NCI-H226 (cell line): ENCODE measurements at regions not wholly inside any gene's neighbourhood (a gene's known extent, or its start where the extent isn't known, plus 50 kb on each side); places are given as distances from the start of the nearest gene placed in this dataset.

ENCODE experiments used
- DNase-seq: peaks from one replicate; pipeline ENCODE4 v3.0.0-alpha.2; 2015

DNA sequence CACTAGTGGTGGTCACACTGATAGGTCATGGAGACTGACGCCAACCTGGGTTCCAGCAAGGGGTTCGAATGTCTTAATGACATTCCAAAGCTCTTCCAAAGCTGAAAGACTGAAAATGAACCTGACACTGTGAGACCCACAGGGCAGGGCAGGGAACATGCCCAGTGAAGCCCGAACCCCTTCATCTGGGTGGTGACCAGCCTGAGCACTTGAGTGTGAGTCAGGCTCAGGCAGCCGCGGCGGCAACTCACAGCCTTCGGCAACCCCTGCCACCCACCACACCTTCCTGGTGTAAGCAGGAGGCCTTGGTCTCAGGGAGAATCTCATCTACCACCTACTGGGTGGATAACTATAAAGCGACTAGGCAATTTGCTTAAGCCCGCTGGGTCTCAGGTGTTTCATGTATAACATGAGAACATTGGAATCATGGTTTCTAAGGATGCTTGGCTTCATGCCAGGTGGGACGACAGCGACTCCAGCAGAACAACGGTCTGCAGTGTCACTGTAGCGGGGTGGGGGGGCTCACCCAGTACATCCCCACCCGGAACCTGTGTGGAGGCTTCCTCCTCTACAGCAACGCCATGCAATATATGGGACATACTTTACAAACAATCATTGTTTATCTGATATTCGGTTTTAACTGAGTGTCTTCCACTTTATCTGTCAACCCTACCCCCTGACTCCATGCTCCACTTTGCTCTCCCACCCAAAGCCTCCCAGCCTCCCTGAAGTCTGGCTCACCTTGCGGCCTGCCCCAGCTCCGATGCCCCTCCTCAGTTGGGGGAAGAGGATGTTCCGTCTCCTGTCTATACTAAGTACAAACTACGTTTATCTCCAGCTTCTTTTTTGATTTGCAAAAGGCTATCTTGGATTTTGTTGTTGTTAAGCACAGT is 125.0 kb upstream of the MEF2A start:
- no peak for DNase-seq

DNA sequence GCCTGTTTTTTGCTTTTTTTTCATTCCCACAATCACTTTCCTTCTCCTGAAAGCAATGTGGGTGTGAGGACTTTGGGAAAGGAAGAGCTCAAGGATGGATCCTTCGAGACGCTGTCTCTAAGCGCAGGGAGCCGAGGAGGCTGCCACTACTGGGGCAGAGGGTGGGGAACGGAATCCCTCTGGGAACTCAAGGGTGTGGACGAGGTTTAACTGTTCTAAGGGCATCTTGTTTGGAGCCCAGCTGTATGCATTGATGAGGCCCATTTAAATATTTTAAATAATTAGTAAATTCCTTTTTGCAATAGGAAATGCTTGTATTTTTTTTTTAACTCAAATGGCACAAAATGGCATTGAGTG is 124.4 kb upstream of the MEF2A start:
- DNase-seq: no peak

DNA sequence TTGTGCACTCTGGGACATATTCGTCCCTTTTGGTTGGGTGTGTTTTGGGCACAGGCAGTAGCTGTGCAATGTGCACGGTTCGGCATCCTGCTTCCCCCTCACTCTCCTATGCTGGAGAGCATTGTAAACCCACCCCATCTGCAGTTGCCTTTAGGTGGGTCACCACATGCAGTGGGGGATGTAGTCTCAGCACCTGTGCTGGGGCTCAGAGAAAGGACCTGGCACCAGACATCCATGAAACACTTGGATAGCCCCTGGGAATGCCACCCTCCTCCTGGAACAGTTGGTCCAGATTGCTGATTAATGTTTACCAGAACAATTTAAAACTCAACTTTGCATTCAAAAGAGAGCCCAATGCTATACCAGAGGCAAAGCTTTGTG is 123.9 kb upstream of the MEF2A start:
- DNase-seq: no peak

DNA sequence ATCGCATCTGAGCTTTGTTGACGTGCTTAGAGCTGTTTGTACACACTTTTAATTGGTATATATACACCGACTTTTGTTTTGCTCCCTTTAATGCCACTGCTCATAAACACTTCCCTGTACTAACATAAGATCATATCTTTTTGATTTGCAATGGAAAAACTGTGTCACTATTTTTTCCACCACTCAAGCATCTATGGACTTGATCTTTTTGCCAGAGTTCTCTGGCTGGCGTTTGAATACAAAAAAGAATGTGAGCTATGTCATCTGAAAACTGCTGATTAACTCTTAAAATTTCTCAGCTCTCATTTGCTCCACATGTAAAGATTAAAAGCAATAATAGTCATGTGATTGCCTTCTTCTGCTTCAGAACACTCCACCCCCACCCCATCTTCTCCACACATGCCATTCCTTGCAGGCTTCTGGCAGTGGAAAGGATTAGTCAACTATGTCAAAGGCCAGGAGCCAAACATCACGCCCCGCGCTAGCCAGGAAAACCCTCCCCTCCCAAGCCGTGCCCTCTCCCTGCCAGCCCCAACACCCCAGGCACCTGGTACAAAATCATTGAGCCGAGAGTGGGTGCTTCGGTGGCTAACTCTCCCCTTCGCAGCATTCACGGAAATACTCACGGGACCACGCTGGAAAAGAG is 123.4 kb upstream of the MEF2A start:
- DNase-seq: peak; percentile 87

DNA sequence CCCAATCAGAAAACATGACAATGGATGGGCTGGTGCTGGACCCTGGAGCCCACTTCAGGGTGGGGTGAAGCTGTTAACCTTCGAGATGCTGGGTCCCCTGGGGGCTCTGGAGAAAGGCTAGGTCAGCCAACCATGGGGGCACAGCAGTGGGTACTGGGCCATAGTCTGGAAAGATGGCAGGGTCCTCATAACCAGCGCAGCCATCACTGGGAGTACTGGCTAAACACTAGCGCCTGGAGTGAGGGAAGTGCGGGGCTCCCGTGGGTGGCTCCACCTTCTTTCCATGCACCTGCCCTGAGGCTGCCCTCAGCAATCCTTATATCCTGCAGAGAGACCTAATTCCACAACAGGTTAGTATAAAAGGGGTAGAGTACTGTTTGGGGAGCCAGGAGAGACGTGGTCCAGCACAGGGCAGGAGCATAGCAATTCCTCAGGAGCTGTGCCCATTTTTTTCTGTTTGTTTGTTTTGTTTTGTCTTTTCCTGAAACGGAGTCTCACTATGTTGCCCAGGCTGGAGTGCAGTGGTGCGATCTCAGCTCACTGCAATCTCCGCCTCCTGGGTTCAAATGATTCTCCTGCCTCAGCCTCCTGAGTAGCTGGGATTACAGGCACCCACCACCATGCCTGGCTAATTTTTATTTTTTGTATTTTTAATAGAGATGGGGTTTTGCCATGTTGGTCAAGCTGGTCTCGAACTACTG is 122.6 kb upstream of the MEF2A start:
- no peak for DNase-seq

DNA sequence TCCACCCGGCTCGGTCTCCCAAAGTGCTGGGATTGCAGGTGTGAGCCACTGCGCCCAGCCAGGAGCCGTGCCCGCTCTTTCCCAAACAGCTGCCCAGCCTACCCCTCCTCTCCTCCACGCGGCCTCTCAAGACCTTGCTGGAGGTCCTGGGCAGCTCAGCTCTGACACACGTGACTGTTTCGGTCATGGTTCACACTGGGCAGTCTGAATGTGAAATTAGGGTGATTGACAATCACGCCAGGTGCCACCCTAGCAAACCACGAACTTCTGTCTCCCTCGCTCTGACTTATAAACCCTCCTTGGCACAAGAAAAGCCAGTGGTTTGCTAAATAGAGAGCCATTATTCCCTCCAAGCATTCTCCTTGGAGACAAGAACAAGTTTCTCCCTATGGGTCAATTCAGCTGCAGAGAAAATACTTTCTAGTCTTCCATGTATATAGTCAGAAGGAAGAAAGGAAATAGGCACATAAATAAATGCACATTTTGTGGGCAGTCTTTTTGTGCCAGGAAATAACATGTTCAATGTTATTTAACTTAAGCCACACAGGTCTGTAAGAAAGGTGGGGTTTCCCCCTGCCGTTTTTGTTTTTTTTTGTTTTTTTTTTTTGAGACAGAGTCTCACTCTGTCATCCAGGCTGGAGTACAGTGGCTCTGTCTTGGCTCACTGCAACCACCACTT is 121.9 kb upstream of the MEF2A start:
- DNase-seq: no peak

DNA sequence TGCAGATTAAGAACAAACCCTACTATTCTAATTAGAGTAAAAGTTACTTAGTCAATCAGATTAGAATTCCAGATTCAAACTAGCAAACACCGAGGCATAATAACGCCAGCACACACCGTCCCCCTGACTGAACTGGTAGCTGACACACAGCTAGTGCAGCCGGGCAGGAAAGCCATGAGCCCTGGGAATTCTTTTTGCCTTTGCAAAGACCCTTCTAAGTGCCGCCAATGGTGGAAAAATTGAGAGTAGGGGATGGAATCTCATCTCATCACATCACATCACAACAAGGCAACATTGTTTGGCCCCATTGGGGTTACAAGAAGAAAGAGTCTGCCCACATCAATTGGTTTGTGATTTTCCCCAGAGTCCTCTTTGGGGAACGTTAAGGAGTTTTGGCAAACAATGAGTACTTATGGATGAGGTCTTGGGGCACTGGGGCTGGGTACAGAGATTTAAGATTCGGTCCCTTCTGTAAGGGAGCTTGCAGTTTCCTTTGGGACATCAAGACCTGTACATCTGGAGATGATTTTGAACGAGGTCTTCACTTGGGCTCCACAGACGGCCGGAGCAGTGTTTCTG is 120.4 kb upstream of the MEF2A start:
- no peak for DNase-seq

DNA sequence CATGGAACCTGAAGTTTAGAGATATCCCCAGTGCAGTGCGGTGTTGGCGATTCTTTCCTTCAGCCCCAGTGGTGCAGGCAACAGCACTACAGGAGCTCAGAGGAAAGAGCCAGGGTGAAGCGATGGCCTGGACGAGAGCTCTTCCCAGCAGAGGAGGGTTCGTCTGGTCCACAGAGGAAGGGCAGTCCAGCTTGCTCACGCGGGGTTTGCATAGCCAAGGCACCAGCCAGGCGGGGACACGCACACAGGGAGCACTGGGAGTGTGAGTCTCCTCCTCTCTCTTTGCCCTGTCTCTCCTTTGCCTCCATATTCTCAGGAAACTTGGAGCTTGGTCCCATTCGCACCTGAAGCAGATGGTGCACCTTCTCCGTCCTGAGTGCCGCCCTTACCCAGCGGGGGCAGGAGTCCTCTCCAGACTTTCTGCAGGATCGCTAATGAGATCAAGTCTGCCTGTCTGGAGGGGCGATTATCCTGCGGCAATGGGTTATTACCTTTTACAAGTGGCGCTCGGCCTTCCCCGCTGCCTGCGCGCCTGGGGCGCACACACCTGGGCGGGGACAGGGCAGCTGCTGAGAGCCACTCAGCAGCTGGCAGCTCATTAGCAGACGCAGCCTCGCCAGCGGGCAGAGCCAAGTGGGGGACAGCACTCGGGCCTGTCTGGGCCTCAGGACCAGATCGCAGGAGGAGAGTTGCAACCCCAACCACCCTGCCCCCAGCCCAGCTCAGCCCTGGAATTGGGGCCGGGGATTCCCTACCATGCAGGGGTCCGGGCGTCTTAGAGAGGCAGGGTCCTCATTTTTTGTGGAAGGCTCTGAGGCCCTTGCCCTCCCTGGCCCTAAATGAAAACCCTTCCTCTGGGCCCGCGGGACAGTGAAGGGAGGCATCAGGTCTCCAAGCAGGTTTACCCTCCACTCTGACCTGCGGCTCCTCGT is 119.0 kb upstream of the MEF2A start:
- DNase-seq: no peak

DNA sequence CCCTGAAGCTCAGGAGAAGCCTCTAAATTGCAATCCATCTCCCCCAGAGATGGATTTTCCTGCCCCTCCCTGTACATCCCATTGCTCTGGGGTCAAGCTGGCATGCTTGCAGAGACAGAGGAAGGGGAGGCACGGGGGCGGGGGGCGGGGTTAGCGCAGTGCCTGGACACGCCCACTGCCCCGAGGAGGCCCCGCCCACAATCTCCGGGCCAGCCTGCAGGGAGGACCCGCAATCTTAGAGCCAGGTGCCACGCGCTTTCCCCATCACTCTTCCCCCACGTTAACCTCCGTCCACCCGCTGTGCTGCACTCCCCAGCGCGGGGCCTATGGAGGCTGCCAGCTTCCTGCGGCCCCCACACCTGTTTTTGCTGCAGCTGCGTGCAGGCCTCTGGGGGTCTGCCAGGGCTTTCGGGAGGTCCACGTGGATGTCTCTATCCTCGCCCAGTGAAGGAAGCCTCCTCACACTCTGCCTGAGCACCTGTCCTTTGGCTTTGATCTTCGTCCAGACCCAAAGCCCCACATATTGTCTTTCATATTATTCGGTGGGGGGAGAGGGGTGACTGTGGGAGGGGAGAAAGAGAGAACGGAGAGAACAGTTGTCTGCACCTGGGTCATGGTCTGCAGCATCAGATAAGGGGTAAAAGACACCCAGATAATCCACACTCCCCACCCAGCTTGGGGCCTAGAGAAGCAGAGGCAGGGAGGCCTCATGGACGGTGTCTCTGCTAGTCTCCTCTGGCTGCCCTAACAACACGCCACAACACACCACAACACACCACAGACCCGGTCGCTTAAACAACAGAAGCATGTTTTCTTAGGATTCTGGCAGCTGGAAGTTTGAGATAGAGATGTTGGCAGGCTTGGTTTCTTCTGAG is 118.0 kb upstream of the MEF2A start:
- no peak for DNase-seq

DNA sequence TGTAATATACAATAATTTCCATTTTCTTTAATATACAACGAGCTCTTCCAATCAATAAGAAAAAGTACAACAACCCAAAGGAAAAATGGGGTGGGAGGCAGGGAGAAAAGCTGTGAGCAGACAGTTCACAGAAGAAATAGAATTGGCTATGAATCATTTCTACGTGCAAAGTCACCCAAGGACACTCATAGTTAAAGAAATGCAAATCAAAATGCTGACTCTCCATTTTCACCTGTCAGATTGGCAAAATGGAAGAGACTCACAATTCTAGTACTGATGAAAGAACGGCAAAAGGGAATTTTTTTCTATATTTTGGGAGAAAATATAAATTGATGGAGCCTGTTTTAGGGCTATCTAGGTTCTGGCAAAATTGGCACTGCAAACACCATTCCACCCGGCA is 116.3 kb upstream of the MEF2A start:
- DNase-seq: no peak

DNA sequence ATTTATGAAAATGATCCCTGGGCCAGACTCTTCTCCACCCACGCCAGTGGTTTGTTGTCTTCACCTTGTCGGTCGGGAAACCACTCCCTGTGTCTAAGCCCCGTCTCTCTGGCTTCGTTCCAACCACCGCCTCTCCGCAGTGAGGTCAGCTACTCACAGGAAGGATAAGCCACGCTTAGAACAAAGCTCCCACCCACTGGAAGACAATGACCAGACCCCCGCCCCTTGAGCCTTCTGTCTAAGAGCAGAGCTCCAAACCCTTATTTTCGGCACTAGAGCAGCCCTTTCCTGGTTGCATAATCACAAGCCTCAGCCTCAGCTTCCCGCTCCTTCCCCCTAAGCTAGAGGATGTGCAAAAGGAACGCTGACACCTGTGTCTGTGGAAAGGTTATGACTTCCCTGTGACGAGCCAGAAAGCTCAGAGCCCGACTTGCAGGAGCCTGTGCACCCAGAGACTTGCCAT is 114.9 kb upstream of the MEF2A start:
- DNase-seq: no peak

DNA sequence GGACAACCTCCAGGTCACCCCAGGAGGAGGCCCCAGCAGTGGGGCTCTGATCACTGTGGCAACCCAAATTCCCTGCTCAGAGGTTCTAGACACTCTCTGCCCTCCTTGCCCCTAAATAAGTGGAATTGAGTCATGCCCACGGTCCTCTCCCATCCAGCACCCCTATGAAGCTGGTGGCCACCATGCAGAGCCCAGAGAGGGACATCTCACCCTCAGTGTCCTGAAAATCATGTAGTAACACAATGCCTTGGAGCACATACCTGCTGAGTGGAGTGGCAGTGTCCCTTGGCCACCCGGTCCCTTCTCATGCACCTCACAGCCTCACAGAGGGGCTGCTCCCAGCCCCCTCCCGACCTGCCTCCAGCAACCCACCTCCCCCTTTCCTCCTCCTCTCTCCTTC is 114.3 kb upstream of the MEF2A start:
- no peak for DNase-seq

DNA sequence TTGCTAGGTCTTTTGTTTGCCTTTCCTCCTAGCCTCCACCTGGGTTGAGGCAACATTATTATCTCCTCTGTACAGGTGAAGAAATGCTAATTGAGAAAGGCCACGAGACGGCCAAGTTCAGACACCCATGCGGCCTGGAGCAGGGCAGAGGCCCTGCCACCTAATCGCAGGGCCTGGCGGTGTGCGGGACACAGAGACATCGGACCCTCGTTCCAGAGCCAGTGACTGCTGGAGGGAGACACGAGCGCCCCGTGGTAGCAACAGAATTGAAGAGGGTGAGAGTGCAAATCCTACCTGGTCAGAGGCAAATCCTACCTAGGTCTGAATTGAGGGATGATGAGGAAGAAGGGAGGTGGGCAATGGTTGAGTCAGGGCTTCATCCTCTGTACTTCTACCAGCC is 113.8 kb upstream of the MEF2A start:
- no peak for DNase-seq

DNA sequence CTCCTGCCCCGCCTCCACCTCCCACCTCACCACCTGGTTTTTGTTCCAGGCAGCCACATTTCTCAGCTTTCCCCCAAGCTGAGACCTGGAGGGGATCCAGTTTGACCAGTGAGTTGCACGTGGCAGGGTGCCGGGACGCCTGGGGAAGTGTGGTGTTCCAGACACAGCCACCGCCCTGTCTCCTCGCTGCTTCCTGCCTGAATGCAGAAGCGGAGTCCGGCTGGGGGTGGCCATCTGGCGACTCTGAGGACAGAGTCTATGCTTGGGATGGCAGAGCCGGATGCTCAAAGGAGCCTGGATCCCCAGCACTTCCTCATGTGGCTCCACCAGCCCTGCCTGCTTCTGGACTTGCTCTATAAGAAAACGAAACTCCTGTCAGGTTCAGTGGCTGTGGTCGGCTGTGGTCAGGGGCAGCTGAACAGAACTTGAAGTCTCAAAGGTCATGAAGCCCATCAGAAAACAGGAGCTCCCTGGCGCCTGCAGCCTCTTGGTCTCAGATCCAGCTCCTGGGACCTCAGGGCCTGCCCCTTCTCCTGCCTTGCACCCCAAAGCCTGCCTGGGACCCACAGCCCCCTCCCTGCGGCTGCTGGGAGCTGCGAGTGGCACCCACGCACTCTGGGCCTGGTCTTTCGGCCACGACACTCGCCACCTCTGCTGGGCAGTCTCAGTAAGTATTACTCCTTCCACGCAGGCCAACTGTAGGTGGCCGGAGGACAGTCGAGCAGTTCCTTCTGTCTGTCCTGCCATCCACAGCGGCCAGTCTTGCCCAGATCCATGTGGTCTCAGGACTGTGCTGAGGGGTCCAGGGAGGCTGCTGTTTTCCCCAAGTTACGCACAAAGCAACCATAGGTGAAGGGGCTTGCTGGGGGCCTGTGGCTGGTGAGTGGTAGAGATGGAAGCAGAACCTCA is 112.8 kb upstream of the MEF2A start:
- no peak for DNase-seq

DNA sequence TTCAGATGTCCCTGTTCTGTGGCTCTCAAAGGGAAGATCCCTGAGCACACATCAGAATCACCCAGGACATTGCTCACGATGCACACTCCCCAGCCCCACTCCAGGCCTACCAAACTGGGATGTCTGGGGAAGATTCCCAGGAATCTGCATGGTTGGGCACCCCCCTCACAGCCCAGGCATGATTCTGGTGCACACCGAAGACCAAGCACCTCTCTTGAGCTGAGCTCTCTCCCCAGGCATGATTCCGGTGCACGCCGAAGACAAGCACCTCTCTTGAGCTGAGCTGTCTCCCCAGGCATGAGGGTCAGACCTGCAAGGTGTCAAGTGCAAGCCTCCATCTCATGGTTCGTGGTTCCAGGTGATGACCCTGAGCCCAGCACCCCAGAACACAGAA is 112.2 kb upstream of the MEF2A start:
- DNase-seq: no peak

DNA sequence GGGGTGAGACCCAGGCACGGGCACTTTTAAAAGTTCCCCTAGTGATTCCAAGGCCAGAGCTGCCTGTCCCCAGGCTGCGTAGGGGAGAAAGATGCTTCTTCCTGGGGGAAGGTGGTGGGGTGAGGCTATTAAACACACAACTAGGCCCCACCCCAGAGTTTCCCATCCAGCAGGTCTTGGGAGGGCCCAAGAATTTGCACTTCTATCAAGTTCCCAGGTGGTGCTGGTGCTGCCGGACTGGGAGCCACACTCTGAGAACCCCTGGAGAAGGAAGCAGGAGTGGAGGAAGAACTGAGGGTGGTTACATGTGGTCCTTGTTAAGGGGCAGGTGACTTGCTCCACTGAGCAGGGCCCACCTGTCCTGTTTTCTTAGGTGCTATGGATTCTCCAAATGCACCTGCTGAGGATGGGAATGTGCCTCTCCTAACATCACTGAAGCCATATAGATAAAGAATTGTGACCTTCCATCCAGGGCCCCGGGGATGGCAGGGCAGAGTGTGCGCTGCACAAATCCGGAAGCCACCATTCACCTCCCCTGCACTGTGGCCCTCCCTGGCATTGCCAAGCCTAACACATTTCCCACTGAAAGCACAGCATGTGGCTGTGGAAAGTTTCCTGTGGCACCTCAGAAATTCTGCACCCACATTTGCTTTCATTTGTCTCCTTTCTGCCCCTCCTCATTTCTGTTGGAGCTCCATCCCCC is 111.5 kb upstream of the MEF2A start:
- no peak for DNase-seq

DNA sequence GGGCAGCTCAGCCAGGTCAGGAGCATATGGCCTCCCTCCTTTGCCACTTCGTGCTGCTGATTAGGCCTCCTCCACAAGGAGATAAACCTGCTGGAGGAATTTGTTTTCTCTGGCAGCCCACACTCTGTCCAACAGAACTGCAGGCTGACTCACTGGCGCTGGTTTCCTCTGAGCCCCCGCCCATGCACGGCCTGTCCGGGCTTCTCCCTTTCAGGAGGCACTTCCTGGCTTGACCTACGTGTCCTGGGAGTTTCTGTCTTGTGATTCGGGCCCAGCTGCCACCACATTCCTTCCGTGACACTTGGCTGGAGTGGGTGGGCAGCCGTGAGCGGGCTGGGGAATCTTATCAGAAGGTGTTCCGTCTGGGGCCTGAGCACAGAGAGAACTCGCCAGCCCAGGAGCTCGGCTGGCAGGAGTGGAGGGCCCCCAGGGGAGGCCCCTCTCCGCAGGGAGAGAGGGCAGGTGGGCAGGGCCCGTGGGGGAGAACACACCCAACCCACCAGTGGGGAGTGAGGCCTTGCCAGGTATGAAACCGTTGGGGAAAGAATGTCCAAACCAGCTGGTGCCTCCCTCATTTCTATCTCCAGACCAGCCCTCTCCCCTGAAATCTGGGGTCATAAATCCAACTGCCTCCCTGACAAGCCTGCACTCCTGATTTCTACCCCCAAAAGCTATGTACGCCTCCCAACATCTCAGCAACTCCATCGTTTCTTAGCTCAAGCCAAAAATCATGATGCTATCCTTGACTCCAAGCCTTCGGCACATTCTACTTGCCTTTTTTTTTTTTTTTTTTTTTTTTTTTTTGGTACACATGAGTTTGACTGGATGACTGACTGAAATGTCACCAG is 110.6 kb upstream of the MEF2A start:
- DNase-seq: peak; percentile 100

DNA sequence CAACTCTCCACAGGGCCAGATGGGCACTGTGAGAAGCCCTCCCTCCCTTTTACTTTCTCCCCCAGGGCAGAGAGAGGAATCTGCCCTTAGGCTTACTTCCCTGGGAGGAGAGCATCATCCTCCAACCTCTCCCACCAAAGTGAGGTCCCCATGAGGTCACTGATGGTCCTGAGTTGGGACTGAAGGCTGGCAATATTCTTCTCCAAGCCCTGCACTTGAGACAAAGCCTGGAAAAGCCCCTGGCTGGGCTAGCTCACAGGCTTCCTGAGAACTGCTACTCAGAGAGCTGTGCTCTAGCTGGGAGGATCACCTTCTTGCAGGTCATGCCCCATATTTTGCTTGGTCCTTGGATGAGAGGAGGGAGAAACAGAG is 110.0 kb upstream of the MEF2A start:
- no peak for DNase-seq
